ENCODE measurements at regions not wholly inside any gene's neighbourhood (a gene's known extent, or its start where the extent isn't known, plus 50 kb on each side); places are given as distances from the start of the nearest gene placed in this dataset.

GRCh38 chr11:13080861-13081260 lies 71.7 kb downstream of the RASSF10 start:
- in situ Hi-C loops (cut with HindIII; ENCODE audit: extremely low pct_ligation_motif_present, low pct_unique_long_range_greater_than_20kb) = no loop called here
- H3K4me1 ChIP-seq (ENCODE audit: insufficient read depth, low read length) = no peaks in the 10 kb centered on the region
- 40% methylated on average over 7 of the region's 8 CpGs for WGBS (ENCODE audit: low lambda C conversion rate)

GRCh38 chr11:13082588-13082987 lies 73.5 kb downstream of the RASSF10 start:
- WGBS (ENCODE audit: low lambda C conversion rate) = 13% methylated on average over 1 of the region's 1 CpG
- H3K27ac ChIP-seq (ENCODE audit: extremely low read length, insufficient read depth, low read length) = no peak overlapping the region
- intact Hi-C loops (cut with micrococcal nuclease; ENCODE audit: unreplicated experiment) (no loop called here), in situ Hi-C loops (cut with HindIII; ENCODE audit: extremely low pct_ligation_motif_present, low pct_unique_long_range_greater_than_20kb) (no loop called here)
- no peaks in the 10 kb centered on the region for H3K36me3 ChIP-seq (replicated peaks in 1 of 2; ENCODE audit: control insufficient read depth in 1 of 2, insufficient read depth in 2 of 2, low read length in 2 of 2)
- ChIA-PET POLR2A (no interaction called here), CTCF (ENCODE audit: low intra/inter-chr PET ratio, low total read pairs) (no interaction called here)
- no peak for ATAC-seq
- no peak overlapping the region for H3K9ac ChIP-seq (ENCODE audit: insufficient read depth, low read depth, low read length)
- no peaks in the 10 kb centered on the region for H4K20me1 ChIP-seq (ENCODE audit: insufficient read depth, low read length)
- FAIRE-seq = no peak
- H3K4me3 ChIP-seq (replicated peaks in 1 of 3; ENCODE audit: insufficient read depth in 1 of 3, low read depth in 2 of 3, low read length in 3 of 3) = no peak overlapping the region
- BruUV-seq (replicated peaks) = no TSS peak
- H3K9me3 ChIP-seq (ENCODE audit: low read length) = no peaks in the 10 kb centered on the region
- peaks cover 1 to 7% of the 10 kb centered on the region in 2 experiments; a peak in 2 of 5 replicates for H3K27me3 ChIP-seq (ENCODE audit: control insufficient read depth in 1 of 2, insufficient read depth in 2 of 2, low read length in 2 of 2)
- H3K79me2 ChIP-seq (ENCODE audit: insufficient read depth, low read length) = no peaks in the 10 kb centered on the region
- H3K4me1 ChIP-seq (ENCODE audit: insufficient read depth, low read length) = no peaks in the 10 kb centered on the region
- no peak overlapping the region for H2AFZ ChIP-seq (ENCODE audit: low read length)
- no peak for DNase-seq (ENCODE audit: low spot score)
- H3K4me2 ChIP-seq (ENCODE audit: low read depth, low read length) = no peak overlapping the region
- TF ChIP-seq ETV6 (CRISPR knock-in tag; conservative IDR thresholded peaks at IDR 0.05) (no peak), ZNF784 (CRISPR knock-in tag; IDR thresholded peaks at IDR 0.05; ENCODE audit: borderline replicate concordance) (no peak), CBX5 (CRISPR knock-in tag; IDR thresholded peaks at IDR 0.05; ENCODE audit: borderline replicate concordance) (no peak), MIER3 (CRISPR knock-in tag; IDR thresholded peaks at IDR 0.05; ENCODE audit: borderline replicate concordance) (no peak), PRDM10 (CRISPR knock-in tag; IDR thresholded peaks at IDR 0.05; ENCODE audit: low read depth) (no peak)

More at GRCh38 chr11:13080861-13081260, 71.7 kb downstream of the RASSF10 start:
- H3K4me2 ChIP-seq (ENCODE audit: low read depth, low read length) = no peak overlapping the region
- intact Hi-C loops (cut with micrococcal nuclease; ENCODE audit: unreplicated experiment) = no loop called here
- ChIA-PET CTCF (ENCODE audit: low intra/inter-chr PET ratio, low total read pairs) (no interaction called here), POLR2A (no interaction called here)
- H3K4me3 ChIP-seq (replicated peaks in 1 of 3; ENCODE audit: insufficient read depth in 1 of 3, low read depth in 2 of 3, low read length in 3 of 3) = no peak overlapping the region
- H3K9ac ChIP-seq (ENCODE audit: insufficient read depth, low read depth, low read length) = no peak overlapping the region
- H3K36me3 ChIP-seq (replicated peaks in 1 of 2; ENCODE audit: control insufficient read depth in 1 of 2, insufficient read depth in 2 of 2, low read length in 2 of 2) = no peaks in the 10 kb centered on the region
- ATAC-seq (no peak), DNase-seq (ENCODE audit: low spot score) (no peak), FAIRE-seq (no peak)
- H2AFZ ChIP-seq (ENCODE audit: low read length) = no peak overlapping the region
- BruUV-seq (replicated peaks) = no TSS peak
- no peaks in the 10 kb centered on the region for H3K79me2 ChIP-seq (ENCODE audit: insufficient read depth, low read length)
- H3K27me3 ChIP-seq (ENCODE audit: control insufficient read depth in 1 of 2, insufficient read depth in 2 of 2, low read length in 2 of 2) = peaks cover 1 to 7% of the 10 kb centered on the region in 2 experiments; a peak in 2 of 5 replicates
- no peaks in the 10 kb centered on the region for H3K9me3 ChIP-seq (ENCODE audit: low read length)
- no peak overlapping the region for H3K27ac ChIP-seq (ENCODE audit: extremely low read length, insufficient read depth, low read length)
- no peaks in the 10 kb centered on the region for H4K20me1 ChIP-seq (ENCODE audit: insufficient read depth, low read length)
- 0 out of 2 replicates have a peak, but pooled peaks have one; percentile 2 for TF ChIP-seq CREB1 (IDR thresholded peaks at IDR 0.05)
- no peak for TF ChIP-seq CREB1 (CRISPR knock-in tag; IDR thresholded peaks at IDR 0.05)
- no peak for TF ChIP-seq ZSCAN5A (CRISPR knock-in tag; IDR thresholded peaks at IDR 0.05; ENCODE audit: borderline replicate concordance)

Measured in HepG2 (cell line).